Peyer's patch (tissue), 4 donors: ENCODE measurements at regions not wholly inside any gene's neighbourhood (a gene's known extent, or its start where the extent isn't known, plus 50 kb on each side); places are given as distances from the start of the nearest gene placed in this dataset.
A peak's percentile ranks its signal among the peaks of the same experiment; 100 is the strongest.

Experiments used
- DNase-seq, 3 donors: peaks; one replicate each; pipeline ENCODE4 v3.0.0-alpha.2; 2017 to 2019
- H3K27ac ChIP-seq, 4 donors: fragments of 200-600 bp; sonication (generic); one replicate each; pipeline ENCODE4 v1.5.1; 2016 to 2019
- H3K27me3 ChIP-seq, 2 donors: fragments of 200-600 bp; sonication (generic); one replicate each; pipeline ENCODE4 v1.5.1; 2019
- H3K36me3 ChIP-seq, 3 donors: fragments of 200-600 bp; sonication (generic); one replicate each; pipeline ENCODE4 v1.5.1; 2016 to 2019
- H3K4me1 ChIP-seq, 4 donors: fragments of 200-600 bp; sonication (generic); one replicate each; pipeline ENCODE4 v1.5.1; 2016 to 2019
- H3K4me3 ChIP-seq, 4 donors: fragments of 200-600 bp; sonication (generic); 1 replicate in 3 of 4; 2 replicates in 1 of 4; pipeline ENCODE4 v1.5.1; 2016 to 2019; ENCODE audit warnings: mild to moderate bottlenecking in 1 of 4
- H3K9me3 ChIP-seq, 4 donors: fragments of 200-600 bp; sonication (generic); one replicate each; pipeline ENCODE4 v1.5.1; 2016 to 2019; ENCODE audit warnings: mild to moderate bottlenecking in 1 of 4
- CTCF ChIP-seq, 6 experiments: fragments of 450-650 bp in 4 of 6; fragments of 200-600 bp in 2 of 6; sonication (generic) in 1 of 6; IDR thresholded peaks; one replicate each; pipeline ENCODE4 v1.5.1; 2017 to 2019; ENCODE audit warnings: antibody characterized with exemption in 6 of 6, mild to moderate bottlenecking in 3 of 6, moderate library complexity in 1 of 6
- POLR2A ChIP-seq, 2 donors: fragments of 450-650 bp; IDR thresholded peaks; one replicate each; pipeline ENCODE4 v1.5.1; 2017; ENCODE audit warnings: antibody characterized with exemption in 2 of 2, mild to moderate bottlenecking in 2 of 2, moderate library complexity in 2 of 2

- Histone ChIP-seq H3K27ac (peak overlapping the region; percentile 14 to 93 (median 82)), H3K4me3 (no peak overlapping the region), H3K27me3 (no peaks in the 10 kb centered on the region), H3K36me3 (peaks cover 0 to 10% (median 0%) of the 10 kb centered on the region in 3 donors), H3K9me3 (no peaks in the 10 kb centered on the region), H3K4me1 (peaks cover 0 to 69% (median 23%) of the 10 kb centered on the region in 4 donors)
- no peak for TF ChIP-seq CTCF (IDR thresholded peaks at IDR 0.05)
- TF ChIP-seq POLR2A (IDR thresholded peaks at IDR 0.05), result no peak
- DNase-seq, result peak in 1 of 3 donors; percentile 75
Observed at GRCh38 chr19:46945694-46946489, 73.7 kb upstream of the NPAS1 start.

DNA sequence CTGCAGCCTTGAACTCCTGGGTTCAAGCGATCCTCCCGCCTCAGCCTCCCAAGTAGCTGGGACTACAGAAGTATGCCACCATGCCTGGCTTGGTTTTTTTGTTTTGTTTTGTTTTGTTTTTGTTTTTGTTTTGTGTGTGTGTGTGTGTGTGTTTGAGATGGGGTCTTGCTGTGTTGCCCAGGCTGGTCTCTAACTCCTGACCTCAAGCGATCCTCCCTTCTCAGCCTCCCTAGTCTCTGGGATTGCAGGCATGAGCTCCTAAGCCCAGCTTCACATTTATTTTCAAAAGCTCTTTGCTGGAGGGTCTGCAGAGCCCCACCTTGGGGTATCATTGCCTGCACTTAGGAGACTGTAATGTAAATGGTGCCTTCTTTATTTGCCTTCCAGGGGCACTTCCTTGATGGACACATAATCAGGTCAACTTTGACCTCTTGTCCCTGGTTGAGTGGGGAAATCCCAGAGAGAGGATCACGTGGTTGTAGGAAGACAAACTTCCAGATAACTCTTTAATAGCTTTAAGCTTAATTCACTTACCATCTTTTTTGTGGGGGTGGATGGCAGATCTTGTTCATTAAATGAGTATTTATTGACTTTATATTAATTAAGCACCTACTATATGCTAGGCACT, 72.9 kb upstream of the NPAS1 start:
- Histone ChIP-seq H3K4me3 (no peak overlapping the region), H3K9me3 (no peaks in the 10 kb centered on the region), H3K27me3 (no peaks in the 10 kb centered on the region), H3K4me1 (peaks cover 0 to 76% (median 26%) of the 10 kb centered on the region in 4 donors), H3K36me3 (peaks cover 0 to 7% (median 0%) of the 10 kb centered on the region in 3 donors), H3K27ac (peak overlapping the region in 3 of 4 donors; percentile 71 to 93 (median 92))
- no peak for TF ChIP-seq CTCF (IDR thresholded peaks at IDR 0.05)
- TF ChIP-seq POLR2A (IDR thresholded peaks at IDR 0.05), result no peak
- DNase-seq, result no peak

GRCh38 chr19:46947866-46948265, 71.8 kb upstream of the NPAS1 start:
- Histone ChIP-seq H3K4me3 (no peak overlapping the region), H3K27ac (peak overlapping the region in 3 of 4 donors; percentile 4 to 93 (median 92)), H3K36me3 (peaks cover 0 to 7% (median 0%) of the 10 kb centered on the region in 3 donors), H3K4me1 (peaks cover 0 to 85% (median 28%) of the 10 kb centered on the region in 4 donors), H3K9me3 (no peaks in the 10 kb centered on the region), H3K27me3 (no peaks in the 10 kb centered on the region)
- no peak for DNase-seq
- TF ChIP-seq POLR2A (IDR thresholded peaks at IDR 0.05) (no peak), CTCF (IDR thresholded peaks at IDR 0.05) (no peak)

DNA sequence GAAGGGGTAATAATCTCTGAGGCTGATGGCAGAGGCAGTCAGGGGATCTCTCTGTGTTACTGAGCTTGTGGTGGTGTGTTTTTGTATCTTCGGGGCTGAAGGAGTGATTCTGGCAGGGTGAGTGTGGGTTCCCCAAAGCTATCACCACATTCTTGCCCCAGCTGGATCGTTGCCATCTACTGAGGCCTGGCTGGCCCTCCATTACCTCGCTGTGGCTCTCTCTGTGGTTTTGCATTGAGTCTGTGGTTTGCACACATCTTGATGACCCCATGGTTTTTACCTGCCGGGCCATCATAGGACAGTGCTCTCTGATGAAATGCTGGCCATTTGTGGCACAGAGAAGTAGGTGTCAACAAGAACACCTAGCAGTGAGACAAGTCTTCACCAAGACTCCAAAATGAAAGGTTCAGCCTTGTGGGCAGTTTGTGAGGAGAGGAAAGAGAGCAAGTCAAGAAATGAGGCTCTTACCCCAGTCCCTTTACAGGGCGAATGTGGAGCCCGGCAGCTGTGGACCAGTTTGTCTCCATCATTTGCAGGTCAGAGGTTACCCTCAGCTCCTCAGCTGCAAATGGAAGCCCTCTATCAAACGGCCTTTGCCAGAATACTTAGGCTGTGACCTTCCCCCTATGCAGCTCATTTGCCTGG, 69.0 kb upstream of the NPAS1 start:
- Histone ChIP-seq H3K4me3 (no peak overlapping the region), H3K27me3 (no peaks in the 10 kb centered on the region), H3K4me1 (peaks cover 4 to 85% (median 31%) of the 10 kb centered on the region in 4 donors), H3K9me3 (no peaks in the 10 kb centered on the region), H3K27ac (peak overlapping the region; percentile 11 to 94 (median 66)), H3K36me3 (no peaks in the 10 kb centered on the region)
- TF ChIP-seq CTCF (IDR thresholded peaks at IDR 0.05), result no peak
- TF ChIP-seq POLR2A (IDR thresholded peaks at IDR 0.05), result no peak
- no peak for DNase-seq

DNA sequence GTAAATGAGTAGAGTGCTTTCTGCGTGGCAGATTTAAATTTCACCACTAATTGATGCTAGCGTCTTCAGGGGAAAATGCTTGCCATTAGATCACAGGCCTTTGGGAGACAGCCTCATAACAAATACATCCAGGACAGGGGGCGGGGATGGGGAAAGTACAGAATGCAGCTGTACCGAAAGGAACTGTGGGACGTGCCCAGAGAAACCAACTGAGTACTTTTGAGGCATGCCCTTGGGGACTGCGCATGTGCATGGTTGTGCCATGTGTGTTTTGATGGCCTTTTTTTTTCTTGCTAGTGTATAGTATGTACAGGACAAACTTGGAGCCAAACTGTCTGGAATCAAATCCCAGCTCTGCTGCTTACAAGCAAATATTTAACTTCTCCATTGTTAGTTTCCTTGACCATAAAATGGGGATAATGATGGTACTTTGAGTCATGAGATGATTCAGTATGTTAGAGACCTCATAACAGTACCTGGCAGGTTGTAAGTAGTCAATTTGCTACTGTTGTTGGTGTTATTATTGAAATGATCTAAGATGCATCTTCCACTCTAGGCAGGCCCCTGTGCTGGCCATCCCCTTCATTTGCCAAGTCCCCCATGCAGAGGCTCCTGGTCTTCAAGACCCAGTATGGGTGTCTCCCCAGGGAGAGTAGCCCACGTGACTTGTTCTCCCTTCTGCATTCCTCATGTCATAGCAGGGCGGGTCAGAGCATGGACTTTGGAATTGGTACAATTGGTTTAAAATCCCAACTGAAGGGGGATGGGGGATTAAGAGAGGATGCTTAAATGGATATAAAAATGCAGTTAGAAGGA, 68.3 kb upstream of the NPAS1 start:
- peak in 2 of 3 donors; percentile 89 to 93 for DNase-seq
- peak overlapping the region; percentile 11 to 94 (median 66) for H3K27ac ChIP-seq
- no peaks in the 10 kb centered on the region for H3K36me3 ChIP-seq
- H3K4me1 ChIP-seq, result peaks cover 4 to 80% (median 25%) of the 10 kb centered on the region in 4 donors
- H3K27me3 ChIP-seq, result no peaks in the 10 kb centered on the region
- TF ChIP-seq POLR2A (IDR thresholded peaks at IDR 0.05) (peak in 1 of 2 donors; percentile 40), CTCF (IDR thresholded peaks at IDR 0.05) (peak in 1 of 6 experiments; percentile 5)
- peak overlapping the region in 1 of 4 donors; percentile 4 for H3K4me3 ChIP-seq
- H3K9me3 ChIP-seq, result no peaks in the 10 kb centered on the region
